NCI-H774 (cell line): ENCODE measurements at regions not wholly inside any gene's neighbourhood (a gene's known extent, or its start where the extent isn't known, plus 50 kb on each side); places are given as distances from the start of the nearest gene placed in this dataset.
A peak's percentile ranks its signal among the peaks of the same experiment; 100 is the strongest.

Experiments used
- DNase-seq: peaks from one replicate; lab custom pipeline; 2025; lab: John Stamatoyannopoulos, UW

GRCh38 chr13:47168618-47169017 is 271.8 kb upstream of the HTR2A start:
- no peak for DNase-seq

GRCh38 chr13:47168066-47168465 is 271.2 kb upstream of the HTR2A start:
- no peak for DNase-seq

- no peak for DNase-seq
These were observed 269.5 kb upstream of the HTR2A start for GRCh38 chr13:47166336-47166735.

GRCh38 chr13:47159853-47160550 is 263.1 kb upstream of the HTR2A start:
- no peak for DNase-seq

- DNase-seq, result no peak
These were observed 261.7 kb upstream of the HTR2A start for GRCh38 chr13:47158593-47158992.

GRCh38 chr13:47148543-47148942 is 251.7 kb upstream of the HTR2A start:
- no peak for DNase-seq

GRCh38 chr13:47147812-47148119 is 250.9 kb upstream of the HTR2A start:
- DNase-seq, result no peak

- DNase-seq, result no peak
These were observed 250.3 kb upstream of the HTR2A start for GRCh38 chr13:47146991-47147811.

GRCh38 chr13:47146136-47146535 is 249.3 kb upstream of the HTR2A start:
- no peak for DNase-seq

GRCh38 chr13:47144782-47145181 is 247.9 kb upstream of the HTR2A start:
- DNase-seq, result no peak

- DNase-seq, result peak; percentile 18
These were observed 245.3 kb upstream of the HTR2A start for GRCh38 chr13:47142105-47142504.

GRCh38 chr13:47139519-47139918 is 242.7 kb upstream of the HTR2A start:
- no peak for DNase-seq

GRCh38 chr13:47136504-47136941 is 239.7 kb upstream of the HTR2A start:
- no peak for DNase-seq

- no peak for DNase-seq
These were observed 239.1 kb upstream of the HTR2A start for GRCh38 chr13:47135800-47136503.

GRCh38 chr13:47134939-47135489 is 238.2 kb upstream of the HTR2A start:
- no peak for DNase-seq

- DNase-seq, result no peak
These were observed 236.2 kb upstream of the HTR2A start for GRCh38 chr13:47133011-47133445.

- DNase-seq, result no peak
These were observed 232.6 kb upstream of the HTR2A start for GRCh38 chr13:47129461-47129860.

- no peak for DNase-seq
These were observed 229.6 kb upstream of the HTR2A start for GRCh38 chr13:47126432-47126831.

GRCh38 chr13:47121092-47121763 is 224.4 kb upstream of the HTR2A start:
- no peak for DNase-seq

GRCh38 chr13:47120282-47120681 is 223.4 kb upstream of the HTR2A start:
- DNase-seq, result no peak

GRCh38 chr13:47119575-47120235 is 222.9 kb upstream of the HTR2A start:
- no peak for DNase-seq
